ENCODE measurements at regions not wholly inside any gene's neighbourhood (a gene's known extent, or its start where the extent isn't known, plus 50 kb on each side); places are given as distances from the start of the nearest gene placed in this dataset.
"Not testable (repeated sequence)": the region's sequence is repeated elsewhere in the genome, so short reads cannot be mapped to it uniquely, and the experiment has no call there.

- no peak for DNase-seq
Observed at GRCh38 chr14:89514601-89515000, 97.6 kb upstream of the FOXN3 start.

DNA sequence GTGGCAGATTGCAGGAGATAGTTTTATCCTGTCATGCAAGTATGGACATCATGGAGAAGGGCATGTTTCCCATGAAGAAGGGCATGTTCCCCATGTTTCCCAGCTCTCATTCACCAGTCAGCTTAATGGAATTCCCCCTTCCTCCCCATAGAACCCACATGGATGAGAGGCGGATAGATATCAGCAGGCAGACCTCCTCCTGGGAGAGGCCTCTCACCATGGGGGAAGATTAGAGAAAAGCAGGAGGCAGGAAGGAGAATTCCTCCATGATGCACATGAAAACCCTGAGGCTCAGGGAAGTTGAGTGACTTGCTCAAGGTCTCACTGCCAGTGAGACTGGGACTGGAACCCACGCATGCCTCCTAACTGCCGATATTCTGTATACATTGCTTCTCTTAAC is 92.9 kb upstream of the FOXN3 start:
- no peak for DNase-seq

GRCh38 chr14:89508863-89509262 is 91.8 kb upstream of the FOXN3 start:
- no peak for DNase-seq

DNA sequence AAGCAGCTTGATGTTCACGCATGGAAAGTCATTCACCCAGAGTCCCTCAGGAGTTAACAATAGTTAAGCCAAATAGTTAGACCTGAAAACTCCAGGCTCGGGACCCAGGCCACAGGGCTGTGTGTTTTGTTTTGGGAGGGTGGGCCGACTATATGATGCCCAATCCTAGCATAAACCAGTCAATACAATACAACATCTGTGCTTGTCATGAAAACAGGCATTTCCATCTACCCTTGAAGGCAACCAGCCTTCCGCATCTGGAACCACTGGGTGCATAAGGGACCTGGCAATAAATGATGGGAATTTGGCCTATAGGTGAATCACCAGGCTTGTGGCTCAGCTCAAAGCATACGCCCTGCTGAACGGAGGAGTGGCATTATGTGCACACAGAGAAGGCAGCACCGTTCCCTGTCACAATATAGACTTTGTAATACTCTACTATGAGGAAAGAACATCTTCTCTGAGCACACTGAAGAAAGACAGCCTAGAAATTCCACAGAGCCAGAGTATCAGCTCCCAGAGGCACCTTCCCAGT is 91.0 kb upstream of the FOXN3 start:
- DNase-seq: no peak

DNA sequence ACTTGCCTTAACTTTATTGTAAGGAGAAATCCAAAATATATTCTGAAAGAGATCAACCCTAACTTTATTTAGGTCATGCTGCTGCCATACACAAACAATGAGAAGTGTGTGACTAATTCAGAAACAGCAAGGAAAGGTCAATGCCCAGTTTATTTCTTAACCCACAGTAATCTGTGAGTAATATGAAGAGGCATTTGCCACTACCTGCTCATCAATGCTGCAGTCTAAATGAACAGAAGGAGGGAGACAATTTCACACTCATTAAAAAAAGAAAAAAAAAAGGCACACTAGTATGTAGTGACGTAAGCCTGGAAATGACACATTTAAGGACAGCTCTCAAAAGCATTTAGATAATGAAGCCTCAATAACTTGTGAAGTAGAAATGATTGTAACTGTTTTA is 90.5 kb upstream of the FOXN3 start:
- DNase-seq: peak; percentile 42 to 68

GRCh38 chr14:89506891-89507452 is 89.9 kb upstream of the FOXN3 start:
- DNase-seq: not testable (repeated sequence)

DNA sequence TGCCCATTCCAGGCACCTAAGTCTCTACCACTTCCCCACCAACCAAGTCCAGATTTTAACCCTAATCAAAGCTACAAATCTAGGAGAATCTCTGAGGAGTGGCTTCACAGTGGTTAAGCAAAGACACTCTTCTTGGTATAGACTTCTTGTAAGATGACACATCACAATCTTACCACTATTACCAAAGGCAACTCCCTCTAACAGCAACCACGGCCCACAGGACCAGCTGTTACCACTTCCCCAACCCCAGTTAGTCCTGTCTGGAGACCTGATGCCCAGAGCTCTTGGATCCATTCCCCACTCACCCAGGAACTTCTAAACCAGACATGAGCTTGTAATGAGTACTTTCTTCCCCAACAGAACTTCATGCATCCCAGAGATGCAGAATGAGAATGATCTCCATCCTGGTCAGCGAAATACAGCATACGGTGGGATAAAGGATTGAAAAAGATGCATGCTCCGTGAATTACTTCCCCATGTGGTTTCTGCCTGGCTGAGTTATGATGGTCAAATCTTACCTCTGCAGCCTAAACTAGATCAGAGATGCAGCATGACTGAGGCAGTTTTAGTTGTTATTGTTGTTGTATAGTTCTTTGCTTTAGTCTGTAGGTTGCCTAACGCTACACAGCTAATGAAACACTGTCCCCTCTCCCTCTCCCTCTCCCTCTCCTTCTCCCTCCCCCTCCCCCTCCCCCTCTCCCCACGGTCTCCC is 87.7 kb upstream of the FOXN3 start:
- no peak for DNase-seq

DNA sequence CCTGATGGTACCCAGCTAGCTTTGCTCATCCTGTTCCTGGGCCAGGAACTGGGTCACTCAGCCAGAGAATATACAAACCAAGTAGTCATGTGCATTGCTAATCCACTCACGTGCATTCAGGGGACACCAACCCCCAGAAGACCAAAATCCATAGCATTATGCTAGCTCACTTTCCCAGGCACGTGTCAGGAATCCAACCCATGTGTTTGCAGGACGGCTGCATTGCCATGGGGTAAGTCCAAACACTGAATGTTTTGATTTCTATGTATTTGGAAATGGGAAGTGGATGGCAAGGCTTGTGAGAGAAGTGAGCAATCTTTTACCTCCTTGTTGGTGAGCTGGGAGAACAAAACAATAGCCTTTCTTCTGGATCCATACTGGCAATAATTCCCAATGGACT is 87.1 kb upstream of the FOXN3 start:
- no peak for DNase-seq

GRCh38 chr14:89503431-89503996 is 86.5 kb upstream of the FOXN3 start:
- DNase-seq: no peak

- no peak for DNase-seq
Observed at GRCh38 chr14:89502966-89503365, 85.9 kb upstream of the FOXN3 start.

GRCh38 chr14:89501381-89501780 is 84.3 kb upstream of the FOXN3 start:
- DNase-seq: no peak

- no peak for DNase-seq
Observed at GRCh38 chr14:89500303-89500702, 83.3 kb upstream of the FOXN3 start.

DNA sequence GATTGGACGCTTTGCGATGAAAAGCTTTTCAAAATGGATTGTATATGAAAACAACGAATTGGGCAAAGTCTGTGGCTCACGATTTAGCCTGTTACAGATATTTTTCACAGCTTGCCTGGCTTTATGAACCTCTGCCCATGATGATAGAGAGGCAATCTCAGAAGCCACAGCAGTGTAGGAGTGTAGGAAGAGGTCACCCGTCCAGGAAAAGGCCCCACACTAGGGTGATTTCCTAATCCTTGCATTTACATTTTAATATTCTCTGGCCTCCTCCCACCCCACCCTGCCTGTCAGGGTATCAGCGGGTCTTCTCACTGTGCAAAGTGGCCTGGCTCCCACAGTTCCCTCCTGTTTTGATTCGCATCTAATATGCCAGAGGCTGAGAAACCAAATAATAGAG is 81.8 kb upstream of the FOXN3 start:
- no peak for DNase-seq

- DNase-seq: no peak
Observed at GRCh38 chr14:89495718-89496117, 78.7 kb upstream of the FOXN3 start.

DNA sequence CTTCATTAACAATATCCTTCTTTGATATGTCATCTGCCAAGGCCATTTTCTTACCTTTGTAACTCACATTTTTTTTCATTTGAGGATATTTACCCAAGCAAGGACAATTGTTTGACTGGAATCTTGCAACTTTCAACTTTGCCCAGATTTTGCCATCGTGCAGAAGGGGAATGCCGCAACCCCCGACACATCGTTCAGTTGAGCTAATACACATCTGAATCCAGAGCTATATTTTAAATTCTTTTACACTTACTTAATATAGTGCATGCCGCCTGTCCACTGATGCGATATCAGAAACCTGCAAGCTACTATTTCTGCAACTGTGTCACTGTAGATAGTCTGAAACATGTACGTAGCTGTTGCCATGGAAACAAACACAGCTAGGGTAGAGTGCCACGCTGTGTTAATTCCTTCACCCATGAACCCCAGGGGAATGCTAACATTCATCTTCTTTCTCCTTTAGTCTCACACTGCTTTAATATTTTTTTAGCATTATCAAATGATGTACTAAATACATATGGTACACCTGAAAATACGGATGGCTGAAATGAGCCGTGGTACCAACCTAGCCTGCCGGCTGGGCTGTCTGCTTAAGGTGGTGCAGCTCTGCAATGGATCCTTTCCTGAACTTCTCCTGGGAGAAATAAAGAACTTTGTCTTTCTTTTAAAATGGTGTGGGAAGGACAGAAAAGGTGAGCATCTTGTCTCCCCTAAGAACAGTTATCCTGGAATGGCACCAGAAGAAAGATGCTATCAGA is 77.0 kb upstream of the FOXN3 start:
- DNase-seq: no peak

- no peak for DNase-seq
Observed at GRCh38 chr14:89493406-89493805, 76.4 kb upstream of the FOXN3 start.

- no peak for DNase-seq
Observed at GRCh38 chr14:89491711-89492381, 74.8 kb upstream of the FOXN3 start.

GRCh38 chr14:89490466-89490865 is 73.4 kb upstream of the FOXN3 start:
- DNase-seq: no peak

GRCh38 chr14:89489761-89490437 is 72.9 kb upstream of the FOXN3 start:
- no peak for DNase-seq

GRCh38 chr14:89486961-89487360 is 69.9 kb upstream of the FOXN3 start:
- no peak for DNase-seq

DNA sequence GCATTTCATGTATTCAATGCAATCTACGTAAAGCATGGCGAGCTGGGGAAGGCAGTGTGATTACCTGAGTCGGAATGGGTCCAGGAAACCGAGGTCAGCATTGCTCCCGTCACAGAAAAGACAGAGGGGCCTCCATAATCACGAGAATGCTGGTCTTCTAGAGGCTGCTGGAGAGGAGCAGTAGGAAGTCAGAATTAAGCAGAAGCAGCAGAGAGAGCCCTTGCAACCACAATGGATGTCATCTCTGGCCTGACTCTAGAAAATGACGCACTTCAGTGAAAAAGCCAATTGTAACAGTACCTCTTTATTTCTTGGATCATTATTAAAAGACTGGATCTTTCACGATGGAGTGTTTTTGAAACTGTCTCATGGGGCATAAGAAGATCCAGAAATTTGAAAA is 69.5 kb upstream of the FOXN3 start:
- DNase-seq: no peak

GRCh38 chr14:89485264-89485663 is 68.2 kb upstream of the FOXN3 start:
- no peak for DNase-seq
